Smooth muscle cell (in vitro differentiated cells): ENCODE measurements at regions not wholly inside any gene's neighbourhood (a gene's known extent, or its start where the extent isn't known, plus 50 kb on each side); places are given as distances from the start of the nearest gene placed in this dataset.
"Not testable (repeated sequence)": the region's sequence is repeated elsewhere in the genome, so short reads cannot be mapped to it uniquely, and the experiment has no call there.

Experiments used
- DNase-seq: peaks from one replicate; lab custom pipeline; 2025; ENCODE audit not compliant: unreplicated experiment; lab: John Stamatoyannopoulos, UW
- H2AFZ ChIP-seq: fragments of 200-600 bp; sonication (generic); 2 replicates; pipeline ENCODE4 v1.6.0; 2016; ENCODE audit warnings: antibody characterized with exemption, low read depth, mild to moderate bottlenecking
- H3F3A ChIP-seq: fragments of 200-600 bp; sonication (generic); 2 replicates; pipeline ENCODE4 v1.6.0; 2017; ENCODE audit warnings: antibody characterized with exemption, low read depth
- H3K27ac ChIP-seq: fragments of 200-600 bp; sonication (generic); 2 replicates; pipeline ENCODE4 v1.5.1; 2016; ENCODE audit warnings: low read depth, mild to moderate bottlenecking
- H3K27me3 ChIP-seq: fragments of 200-600 bp; sonication (generic); 2 replicates; pipeline ENCODE4 v1.6.1; 2016; ENCODE audit warnings: low read depth, mild to moderate bottlenecking
- H3K36me3 ChIP-seq: fragments of 200-600 bp; sonication (generic); 2 replicates; pipeline ENCODE4 v1.5.1; 2016; ENCODE audit warnings: low read depth
- H3K4me1 ChIP-seq: fragments of 200-600 bp; sonication (generic); 2 replicates; pipeline ENCODE4 v1.5.1; 2016; ENCODE audit warnings: low read depth
- H3K4me2 ChIP-seq: fragments of 200-600 bp; sonication (generic); 2 replicates; pipeline ENCODE4 v1.6.0; 2016; ENCODE audit warnings: mild to moderate bottlenecking
- H3K4me3 ChIP-seq: fragments of 200-600 bp; sonication (generic); 2 replicates; pipeline ENCODE4 v1.5.1; 2016; ENCODE audit warnings: mild to moderate bottlenecking
- H3K79me2 ChIP-seq: fragments of 200-600 bp; sonication (generic); 2 replicates; pipeline ENCODE4 v1.6.0; 2016; ENCODE audit warnings: low read depth, mild to moderate bottlenecking
- H3K9ac ChIP-seq: fragments of 200-600 bp; sonication (generic); 2 replicates; pipeline ENCODE4 v1.6.0; 2016; ENCODE audit warnings: low read depth
- H3K9me3 ChIP-seq: fragments of 200-600 bp; sonication (generic); replicated peaks from 2 replicates; pipeline ENCODE4 v1.5.1; 2016; ENCODE audit warnings: low read depth
- H4K20me1 ChIP-seq: fragments of 200-600 bp; sonication (generic); 2 replicates; pipeline ENCODE4 v1.6.0; 2016; ENCODE audit warnings: low read depth
- CTCF ChIP-seq: fragments of 200-600 bp; sonication (generic); IDR thresholded peaks from 2 replicates; pipeline ENCODE4 v1.5.1; 2017; ENCODE audit warnings: borderline replicate concordance, mild to moderate bottlenecking, antibody characterized with exemption; ENCODE audit not compliant: insufficient read depth, poor library complexity, severe bottlenecking
- WGBS: methylation state at CpG from one replicate; pipeline ENCODE4 v1.1.7; 2016; ENCODE audit warnings: low lambda C conversion rate; 5-methylcytosine and 5-hydroxymethylcytosine counted together

GRCh38 chr4:121583396-121583795 lies 113.4 kb downstream of the ANXA5 start:
- no peak overlapping the region for H3K9ac ChIP-seq
- no peaks in the 10 kb centered on the region for H3K4me1 ChIP-seq
- H3K4me2 ChIP-seq: no peak overlapping the region
- no peaks in the 10 kb centered on the region for H3F3A ChIP-seq
- no peak overlapping the region for H2AFZ ChIP-seq
- no peak overlapping the region for H3K4me3 ChIP-seq
- TF ChIP-seq CTCF: no peak
- peaks cover 9% of the 10 kb centered on the region for H3K27me3 ChIP-seq
- no peaks in the 10 kb centered on the region for H3K9me3 ChIP-seq
- no peak overlapping the region for H3K27ac ChIP-seq
- no peaks in the 10 kb centered on the region for H3K36me3 ChIP-seq
- WGBS: 92% methylated on average over 3 of the region's 3 CpGs
- no peak for DNase-seq
- no peaks in the 10 kb centered on the region for H4K20me1 ChIP-seq
- H3K79me2 ChIP-seq: no peaks in the 10 kb centered on the region

- H3K27me3 ChIP-seq: peaks cover 3% of the 10 kb centered on the region
- DNase-seq: no peak
- no peaks in the 10 kb centered on the region for H3F3A ChIP-seq
- H3K4me1 ChIP-seq: no peaks in the 10 kb centered on the region
- H3K9ac ChIP-seq: no peak overlapping the region
- H3K36me3 ChIP-seq: no peaks in the 10 kb centered on the region
- H3K79me2 ChIP-seq: no peaks in the 10 kb centered on the region
- no peaks in the 10 kb centered on the region for H3K9me3 ChIP-seq
- H3K4me2 ChIP-seq: no peak overlapping the region
- TF ChIP-seq CTCF: no peak
- H3K27ac ChIP-seq: no peak overlapping the region
- H4K20me1 ChIP-seq: no peaks in the 10 kb centered on the region
- no peak overlapping the region for H3K4me3 ChIP-seq
- no peak overlapping the region for H2AFZ ChIP-seq
Measured at GRCh38 chr4:121582296-121582695, 114.5 kb downstream of the ANXA5 start.

- H4K20me1 ChIP-seq, H3K36me3 ChIP-seq, H3K27ac ChIP-seq, H3F3A ChIP-seq, H3K79me2 ChIP-seq, DNase-seq, H2AFZ ChIP-seq, H3K4me2 ChIP-seq, H3K9ac ChIP-seq, H3K9me3 ChIP-seq, H3K27me3 ChIP-seq, H3K4me3 ChIP-seq, H3K4me1 ChIP-seq: not testable (repeated sequence)
- 97% methylated on average over 3 of the region's 3 CpGs for whole genome bisulfite sequencing
Measured at GRCh38 chr4:121575392-121575791, 121.4 kb downstream of the ANXA5 start.

- no peak overlapping the region for H3K4me2 ChIP-seq
- no peaks in the 10 kb centered on the region for H3K4me1 ChIP-seq
- H3K4me3 ChIP-seq: no peak overlapping the region
- H3K27me3 ChIP-seq: no peaks in the 10 kb centered on the region
- H3K9me3 ChIP-seq: no peaks in the 10 kb centered on the region
- H3F3A ChIP-seq: no peaks in the 10 kb centered on the region
- H3K79me2 ChIP-seq: no peaks in the 10 kb centered on the region
- no peak for TF ChIP-seq CTCF
- H3K27ac ChIP-seq: no peak overlapping the region
- no peaks in the 10 kb centered on the region for H3K36me3 ChIP-seq
- no peaks in the 10 kb centered on the region for H4K20me1 ChIP-seq
- no peak overlapping the region for H2AFZ ChIP-seq
- no peak for DNase-seq
- no peak overlapping the region for H3K9ac ChIP-seq
Measured at GRCh38 chr4:121574618-121575017, 122.2 kb downstream of the ANXA5 start.
